ENCODE measurements at regions not wholly inside any gene's neighbourhood (a gene's known extent, or its start where the extent isn't known, plus 50 kb on each side); places are given as distances from the start of the nearest gene placed in this dataset.
"Not testable (repeated sequence)": the region's sequence is repeated elsewhere in the genome, so short reads cannot be mapped to it uniquely, and the experiment has no call there.

GRCh38 chr12:89203144-89203543, 149.2 kb downstream of the DUSP6 start:
- no peak for DNase-seq (ENCODE audit: extremely low read depth in 1 of 11, low read depth in 9 of 11, low spot score in 4 of 11)

GRCh38 chr12:89200217-89200616, 152.1 kb downstream of the DUSP6 start:
- no peak for DNase-seq (ENCODE audit: extremely low read depth in 1 of 11, low read depth in 9 of 11, low spot score in 4 of 11)

- no peak for DNase-seq (ENCODE audit: extremely low read depth in 1 of 11, low read depth in 9 of 11, low spot score in 4 of 11)
These were observed 156.8 kb downstream of the DUSP6 start for GRCh38 chr12:89195470-89195869.

- no peak for DNase-seq (ENCODE audit: extremely low read depth in 1 of 11, low read depth in 9 of 11, low spot score in 4 of 11)
These were observed 157.6 kb downstream of the DUSP6 start for GRCh38 chr12:89194683-89195082.

- DNase-seq (ENCODE audit: extremely low read depth in 1 of 11, low read depth in 9 of 11, low spot score in 4 of 11), result no peak
These were observed 159.9 kb downstream of the DUSP6 start for GRCh38 chr12:89192429-89192828.

GRCh38 chr12:89191597-89191996, 160.7 kb downstream of the DUSP6 start:
- DNase-seq (ENCODE audit: extremely low read depth in 1 of 11, low read depth in 9 of 11, low spot score in 4 of 11), result not testable (repeated sequence)

- DNase-seq (ENCODE audit: extremely low read depth in 1 of 11, low read depth in 9 of 11, low spot score in 4 of 11), result no peak
These were observed 162.9 kb downstream of the DUSP6 start for GRCh38 chr12:89189448-89189847.

- DNase-seq (ENCODE audit: extremely low read depth in 1 of 11, low read depth in 9 of 11, low spot score in 4 of 11), result no peak
These were observed 164.8 kb downstream of the DUSP6 start for GRCh38 chr12:89187507-89187906.

- DNase-seq (ENCODE audit: extremely low read depth in 1 of 11, low read depth in 9 of 11, low spot score in 4 of 11), result no peak
These were observed 166.4 kb downstream of the DUSP6 start for GRCh38 chr12:89185889-89186288.

- DNase-seq (ENCODE audit: extremely low read depth in 1 of 11, low read depth in 9 of 11, low spot score in 4 of 11), result no peak
These were observed 167.1 kb downstream of the DUSP6 start for GRCh38 chr12:89185181-89185580.

GRCh38 chr12:89183985-89184435, 168.3 kb downstream of the DUSP6 start:
- DNase-seq (ENCODE audit: extremely low read depth in 1 of 11, low read depth in 9 of 11, low spot score in 4 of 11), result no peak

GRCh38 chr12:89181271-89181920, 170.9 kb downstream of the DUSP6 start:
- no peak for DNase-seq (ENCODE audit: extremely low read depth in 1 of 11, low read depth in 9 of 11, low spot score in 4 of 11)

GRCh38 chr12:89180496-89180895, 171.8 kb downstream of the DUSP6 start:
- no peak for DNase-seq (ENCODE audit: extremely low read depth in 1 of 11, low read depth in 9 of 11, low spot score in 4 of 11)

GRCh38 chr12:89179983-89180382, 172.3 kb downstream of the DUSP6 start:
- no peak for DNase-seq (ENCODE audit: extremely low read depth in 1 of 11, low read depth in 9 of 11, low spot score in 4 of 11)

- no peak for DNase-seq (ENCODE audit: extremely low read depth in 1 of 11, low read depth in 9 of 11, low spot score in 4 of 11)
These were observed 173.1 kb downstream of the DUSP6 start for GRCh38 chr12:89179245-89179644.

- DNase-seq (ENCODE audit: extremely low read depth in 1 of 11, low read depth in 9 of 11, low spot score in 4 of 11), result no peak
These were observed 174.4 kb downstream of the DUSP6 start for GRCh38 chr12:89177802-89178395.

GRCh38 chr12:89176676-89177075, 175.6 kb downstream of the DUSP6 start:
- DNase-seq (ENCODE audit: extremely low read depth in 1 of 11, low read depth in 9 of 11, low spot score in 4 of 11), result no peak

- no peak for DNase-seq (ENCODE audit: extremely low read depth in 1 of 11, low read depth in 9 of 11, low spot score in 4 of 11)
These were observed 178.6 kb downstream of the DUSP6 start for GRCh38 chr12:89173678-89174077.

GRCh38 chr12:89173096-89173495, 179.2 kb downstream of the DUSP6 start:
- DNase-seq (ENCODE audit: extremely low read depth in 1 of 11, low read depth in 9 of 11, low spot score in 4 of 11), result no peak

GRCh38 chr12:89172224-89172623, 180.1 kb downstream of the DUSP6 start:
- DNase-seq (ENCODE audit: extremely low read depth in 1 of 11, low read depth in 9 of 11, low spot score in 4 of 11), result no peak

- DNase-seq (ENCODE audit: extremely low read depth in 1 of 11, low read depth in 9 of 11, low spot score in 4 of 11), result no peak
These were observed 183.0 kb downstream of the DUSP6 start for GRCh38 chr12:89169321-89169720.

Measured in renal cortex interstitium (tissue), 11 donors.